ENCODE measurements at regions not wholly inside any gene's neighbourhood (a gene's known extent, or its start where the extent isn't known, plus 50 kb on each side); places are given as distances from the start of the nearest gene placed in this dataset.

GRCh38 chr5:105428451-105429380 lies 1866.1 kb upstream of the NUDT12 start:
- Histone ChIP-seq H3K79me2 (ENCODE audit: low read length) (no peaks in the 10 kb centered on the region), H3K9ac (ENCODE audit: low read length) (no peak overlapping the region), H3K4me2 (ENCODE audit: low read length) (no peak overlapping the region), H3K27ac (ENCODE audit: low read length) (no peak overlapping the region), H3K27me3 (ENCODE audit: low read depth, low read length) (no peaks in the 10 kb centered on the region), H3K4me1 (ENCODE audit: low read length) (no peaks in the 10 kb centered on the region), H3K4me3 (ENCODE audit: low read length) (no peak overlapping the region), H4K20me1 (ENCODE audit: insufficient read depth, low read length) (no peaks in the 10 kb centered on the region), H2AFZ (ENCODE audit: low read depth, low read length) (no peak overlapping the region), H3K36me3 (replicated peaks; ENCODE audit: low read depth, low read length) (no peaks in the 10 kb centered on the region), H3K9me3 (ENCODE audit: insufficient read depth, low read length) (no peaks in the 10 kb centered on the region)
- TF ChIP-seq CTCF (IDR thresholded peaks at IDR 0.05; ENCODE audit: low read depth, low read length) (no peak), EZH2phosphoT487 (IDR thresholded peaks at IDR 0.05; ENCODE audit: low read depth) (no peak)

- Histone ChIP-seq H2AFZ (ENCODE audit: low read depth, low read length) (no peak overlapping the region), H4K20me1 (ENCODE audit: insufficient read depth, low read length) (no peaks in the 10 kb centered on the region), H3K27ac (ENCODE audit: low read length) (no peak overlapping the region), H3K79me2 (ENCODE audit: low read length) (no peaks in the 10 kb centered on the region), H3K36me3 (replicated peaks; ENCODE audit: low read depth, low read length) (no peaks in the 10 kb centered on the region), H3K9ac (ENCODE audit: low read length) (no peak overlapping the region), H3K27me3 (ENCODE audit: low read depth, low read length) (no peaks in the 10 kb centered on the region), H3K4me2 (ENCODE audit: low read length) (no peak overlapping the region), H3K4me3 (ENCODE audit: low read length) (no peak overlapping the region), H3K9me3 (ENCODE audit: insufficient read depth, low read length) (no peaks in the 10 kb centered on the region), H3K4me1 (ENCODE audit: low read length) (no peaks in the 10 kb centered on the region)
- TF ChIP-seq EZH2phosphoT487 (IDR thresholded peaks at IDR 0.05; ENCODE audit: low read depth) (no peak), CTCF (IDR thresholded peaks at IDR 0.05; ENCODE audit: low read depth, low read length) (no peak)
These were observed 1851.5 kb upstream of the NUDT12 start for GRCh38 chr5:105414067-105414466.

GRCh38 chr5:105413406-105413990 lies 1850.9 kb upstream of the NUDT12 start:
- Histone ChIP-seq H2AFZ (ENCODE audit: low read depth, low read length) (no peak overlapping the region), H3K9ac (ENCODE audit: low read length) (no peak overlapping the region), H3K79me2 (ENCODE audit: low read length) (no peaks in the 10 kb centered on the region), H3K36me3 (replicated peaks; ENCODE audit: low read depth, low read length) (no peaks in the 10 kb centered on the region), H3K4me3 (ENCODE audit: low read length) (no peak overlapping the region), H3K4me2 (ENCODE audit: low read length) (no peak overlapping the region), H3K4me1 (ENCODE audit: low read length) (no peaks in the 10 kb centered on the region), H3K27me3 (ENCODE audit: low read depth, low read length) (no peaks in the 10 kb centered on the region), H4K20me1 (ENCODE audit: insufficient read depth, low read length) (no peaks in the 10 kb centered on the region), H3K27ac (ENCODE audit: low read length) (no peak overlapping the region), H3K9me3 (ENCODE audit: insufficient read depth, low read length) (no peaks in the 10 kb centered on the region)
- no peak for TF ChIP-seq CTCF (IDR thresholded peaks at IDR 0.05; ENCODE audit: low read depth, low read length)
- no peak for TF ChIP-seq EZH2phosphoT487 (IDR thresholded peaks at IDR 0.05; ENCODE audit: low read depth)

GRCh38 chr5:105409695-105410094 lies 1847.1 kb upstream of the NUDT12 start:
- no peak overlapping the region for H2AFZ ChIP-seq (ENCODE audit: low read depth, low read length)
- no peaks in the 10 kb centered on the region for H3K79me2 ChIP-seq (ENCODE audit: low read length)
- no peak overlapping the region for H3K9ac ChIP-seq (ENCODE audit: low read length)
- no peaks in the 10 kb centered on the region for H3K36me3 ChIP-seq (replicated peaks; ENCODE audit: low read depth, low read length)
- no peak for TF ChIP-seq CTCF (IDR thresholded peaks at IDR 0.05; ENCODE audit: low read depth, low read length)
- TF ChIP-seq EZH2phosphoT487 (IDR thresholded peaks at IDR 0.05; ENCODE audit: low read depth): no peak
- H3K27me3 ChIP-seq (ENCODE audit: low read depth, low read length): no peaks in the 10 kb centered on the region
- no peaks in the 10 kb centered on the region for H3K9me3 ChIP-seq (ENCODE audit: insufficient read depth, low read length)
- H3K4me3 ChIP-seq (ENCODE audit: low read length): no peak overlapping the region
- H3K4me2 ChIP-seq (ENCODE audit: low read length): no peak overlapping the region
- no peak overlapping the region for H3K27ac ChIP-seq (ENCODE audit: low read length)
- H3K4me1 ChIP-seq (ENCODE audit: low read length): no peaks in the 10 kb centered on the region
- H4K20me1 ChIP-seq (ENCODE audit: insufficient read depth, low read length): no peaks in the 10 kb centered on the region
